GM10266 (cell line): ENCODE measurements at regions not wholly inside any gene's neighbourhood (a gene's known extent, or its start where the extent isn't known, plus 50 kb on each side); places are given as distances from the start of the nearest gene placed in this dataset.

ENCODE experiments used
- DNase-seq: peaks from one replicate; pipeline ENCODE4 v3.0.0; 2012; ENCODE audit errors: extremely low spot score
- CTCF ChIP-seq: IDR thresholded peaks from 2 replicates; pipeline ENCODE4 v1.5.1; 2012; ENCODE audit warnings: mild to moderate bottlenecking, low read depth; ENCODE audit not compliant: control insufficient read depth, insufficient read depth; ENCODE audit errors: missing control alignments

DNA sequence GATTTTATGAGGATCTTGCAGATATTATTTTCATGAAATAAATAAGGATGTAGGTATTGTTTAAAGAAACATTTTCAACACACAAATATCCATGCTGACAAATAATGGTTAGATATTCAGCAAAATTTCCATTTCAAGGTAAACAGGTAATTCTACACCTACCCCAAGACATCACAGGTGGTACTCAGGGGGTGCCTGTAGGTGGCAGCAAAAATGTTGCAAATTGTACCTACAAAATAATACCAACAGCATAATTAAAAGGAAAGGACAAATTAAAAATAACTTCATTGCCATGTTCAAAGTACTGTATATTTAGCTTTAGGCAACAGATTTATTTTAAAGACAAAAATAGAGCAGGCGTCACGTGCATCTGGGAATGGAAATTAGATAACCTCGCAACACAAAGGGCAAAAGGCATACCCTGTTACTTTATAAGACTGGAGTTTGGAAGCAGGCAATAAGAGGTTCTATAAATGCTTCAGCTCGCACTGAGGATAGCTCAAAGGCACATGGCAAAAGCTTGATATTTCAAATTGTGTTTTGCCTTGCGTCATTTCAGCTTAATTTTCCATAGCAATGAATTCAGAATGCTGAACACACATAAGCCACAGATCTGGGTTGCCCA, 630.5 kb downstream of the TDRD15 start:
- DNase-seq: no peak
- TF ChIP-seq CTCF: peak; percentile 10

DNA sequence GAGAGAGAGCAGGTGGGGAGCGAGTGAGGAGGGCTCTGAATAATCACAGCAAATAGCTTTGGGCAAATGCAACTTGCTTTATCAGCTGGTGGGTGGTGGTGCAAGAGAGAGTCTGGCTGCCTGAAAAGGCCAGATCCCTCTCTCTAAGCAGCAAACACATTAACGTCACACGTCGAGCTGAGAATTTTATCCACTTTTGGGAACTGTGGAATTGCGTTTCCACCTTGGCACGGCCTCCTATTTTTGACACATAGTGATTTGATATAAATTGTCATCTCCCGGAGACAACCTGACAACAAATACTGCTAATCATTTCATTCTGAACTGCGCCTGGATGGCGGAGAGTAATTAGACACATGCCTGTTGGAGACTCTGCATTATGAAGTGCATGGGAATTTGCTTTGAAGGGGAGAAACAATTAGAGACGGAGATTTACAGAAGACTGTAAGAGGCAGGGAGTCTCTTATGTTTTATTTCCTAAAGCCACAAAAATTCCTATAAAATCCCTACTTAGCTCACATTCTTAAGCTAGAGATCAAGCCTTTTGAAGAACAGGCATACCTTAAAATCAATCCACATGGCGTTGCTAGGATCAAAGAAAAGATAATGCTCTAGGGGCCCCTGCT, 634.1 kb downstream of the TDRD15 start:
- no peak for DNase-seq
- no peak for TF ChIP-seq CTCF

- no peak for DNase-seq
- TF ChIP-seq CTCF: no peak
These were observed 636.1 kb downstream of the TDRD15 start for GRCh38 chr2:21759819-21760218.

DNA sequence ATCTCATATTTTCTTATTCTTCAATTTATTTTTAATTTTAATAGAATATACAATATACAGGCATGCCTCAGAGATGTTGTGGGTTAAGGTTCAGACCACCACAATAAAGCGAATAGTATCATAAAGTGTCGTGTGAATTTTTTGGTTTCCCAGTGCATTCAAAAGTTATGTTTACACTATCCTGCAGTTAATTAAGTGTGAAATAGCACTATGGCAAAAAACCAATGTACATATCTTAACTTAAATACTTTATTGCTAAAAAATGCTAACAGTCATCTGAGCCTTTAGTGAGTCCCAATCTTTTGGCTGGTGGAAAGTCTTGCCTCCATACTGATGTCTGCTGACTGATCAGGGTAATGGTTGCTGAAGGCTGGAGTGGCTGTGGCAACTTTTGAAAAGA, 637.6 kb downstream of the TDRD15 start:
- no peak for TF ChIP-seq CTCF

GRCh38 chr2:21763501-21763900, 639.7 kb downstream of the TDRD15 start:
- no peak for TF ChIP-seq CTCF

More for the DNA sequence above, 637.6 kb downstream of the TDRD15 start:
- DNase-seq: no peak

GRCh38 chr2:21770787-21771186, 647.0 kb downstream of the TDRD15 start:
- TF ChIP-seq CTCF: no peak
- DNase-seq: no peak

More at GRCh38 chr2:21763501-21763900, 639.7 kb downstream of the TDRD15 start:
- no peak for DNase-seq

DNA sequence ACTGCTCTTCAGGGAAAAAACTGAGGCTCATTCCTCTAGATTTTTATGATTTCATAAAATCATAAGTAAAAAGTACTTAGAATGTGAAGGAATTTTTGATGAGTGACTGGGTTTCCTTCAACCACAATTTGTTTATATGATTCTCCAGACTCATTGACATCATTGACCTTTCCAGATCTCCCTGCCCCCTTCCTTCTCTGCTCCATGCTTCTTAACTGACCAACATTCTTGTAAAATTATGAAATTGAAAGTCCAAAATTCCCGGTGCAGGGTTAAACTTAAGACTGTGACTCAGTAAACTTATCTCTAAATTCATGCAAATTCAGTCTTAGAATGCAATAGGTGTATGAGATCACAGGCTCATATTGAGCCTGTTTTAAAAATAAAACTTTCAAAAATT, 648.9 kb downstream of the TDRD15 start:
- DNase-seq: no peak
- TF ChIP-seq CTCF: no peak
